22Rv1 (cell line): ENCODE measurements at regions not wholly inside any gene's neighbourhood (a gene's known extent, or its start where the extent isn't known, plus 50 kb on each side); places are given as distances from the start of the nearest gene placed in this dataset.

Source experiments
- H3K27ac ChIP-seq: fragments of 450-650 bp; 2 replicates; pipeline ENCODE4 v1.5.1; 2017
- CTCF ChIP-seq: fragments of 450-650 bp; IDR thresholded peaks from 2 replicates; pipeline ENCODE4 v1.5.1; 2017; ENCODE audit warnings: mild to moderate bottlenecking
- ZFX ChIP-seq: fragments of 450-650 bp; IDR thresholded peaks from 2 replicates; pipeline ENCODE4 v1.6.1; 2017; ENCODE audit warnings: antibody characterized with exemption, borderline replicate concordance

GRCh38 chr6:760982-761955 is 68.3 kb upstream of the EXOC2 start:
- TF ChIP-seq CTCF: peak; percentile 25; the same call in 1 of the 2 replicates
- TF ChIP-seq ZFX: no peak
- H3K27ac ChIP-seq: no peak overlapping the region

GRCh38 chr6:759729-760128 is 66.8 kb upstream of the EXOC2 start:
- TF ChIP-seq CTCF (no peak), ZFX (no peak)

GRCh38 chr6:756224-756623 is 63.3 kb upstream of the EXOC2 start:
- H3K27ac ChIP-seq: no peak overlapping the region
- TF ChIP-seq CTCF (no peak), ZFX (no peak)

More at GRCh38 chr6:759729-760128, 66.8 kb upstream of the EXOC2 start:
- no peak overlapping the region for H3K27ac ChIP-seq

GRCh38 chr6:754202-754601 is 61.3 kb upstream of the EXOC2 start:
- TF ChIP-seq CTCF (no peak), ZFX (no peak)
- H3K27ac ChIP-seq: no peak overlapping the region

GRCh38 chr6:753486-753885 is 60.5 kb upstream of the EXOC2 start:
- TF ChIP-seq ZFX: no peak
- TF ChIP-seq CTCF: no peak
- H3K27ac ChIP-seq: no peak overlapping the region

- no peak overlapping the region for H3K27ac ChIP-seq
- TF ChIP-seq CTCF (no peak), ZFX (no peak)
Observed at GRCh38 chr6:752438-752837, 59.5 kb upstream of the EXOC2 start.

- TF ChIP-seq CTCF (no peak), ZFX (no peak)
Observed at GRCh38 chr6:751765-752164, 58.8 kb upstream of the EXOC2 start.

More at GRCh38 chr6:751765-752164, 58.8 kb upstream of the EXOC2 start:
- H3K27ac ChIP-seq: no peak overlapping the region
